H1 (cell line): ENCODE measurements at regions not wholly inside any gene's neighbourhood (a gene's known extent, or its start where the extent isn't known, plus 50 kb on each side); places are given as distances from the start of the nearest gene placed in this dataset.

Source experiments
- CTCF ChIA-PET: fragments of 300-600 bp; sonication (Branson Sonifier 250); formaldehyde crosslinking; loops from one replicate; lab custom pipeline; 2021; ENCODE audit not compliant: partially characterized antibody; lab: Charles Lee
- POLR2A ChIA-PET: fragments of 300-600 bp; sonication (Branson Sonifier 250); formaldehyde crosslinking; loops from one replicate; lab custom pipeline; 2021; ENCODE audit warnings: inconsistent platforms; ENCODE audit not compliant: partially characterized antibody; lab: Charles Lee
- DNase-seq, 2 experiments: peaks; one replicate each; pipeline versions ENCODE4 v3.0.0 to v3.0.0-alpha.2; 2010 to 2022; ENCODE audit warnings: low spot score in 2 of 2, low read depth in 1 of 2, mixed read lengths in 1 of 2
- FAIRE-seq: peaks from 2 replicates; lab custom pipeline; 2011; peaks lifted over from hg19 to GRCh38; lab: Jason Lieb, UNC
- H2AFZ ChIP-seq: 2 replicates; pipeline ENCODE4 v1.8.1; 2012; ENCODE audit warnings: low read length, inconsistent platforms
- H2AK5ac ChIP-seq: 2 replicates; pipeline ENCODE4 v1.6.1; 2013; ENCODE audit warnings: low read depth, low read length
- H2BK120ac ChIP-seq: replicated peaks from 2 replicates; pipeline ENCODE3; 2013; ENCODE audit warnings: low read depth, low read length, inconsistent platforms
- H2BK12ac ChIP-seq: 2 replicates; pipeline ENCODE4 v1.6.1; 2013; ENCODE audit warnings: low read depth, low read length
- H2BK15ac ChIP-seq: 2 replicates; pipeline ENCODE4 v1.6.1; 2013; ENCODE audit warnings: low read length
- H2BK20ac ChIP-seq: 2 replicates; pipeline ENCODE4 v1.6.1; 2013; ENCODE audit warnings: low read length
- H2BK5ac ChIP-seq: 2 replicates; pipeline ENCODE4 v1.6.1; 2013; ENCODE audit warnings: low read depth, low read length
- H3K14ac ChIP-seq: 2 replicates; pipeline ENCODE4 v1.6.1; 2013; ENCODE audit warnings: inconsistent platforms; ENCODE audit not compliant: insufficient read length
- H3K18ac ChIP-seq: 2 replicates; pipeline ENCODE4 v1.6.1; 2013; ENCODE audit warnings: low read length; ENCODE audit errors: extremely low read depth
- H3K23ac ChIP-seq: 2 replicates; pipeline ENCODE4 v1.6.1; 2013; ENCODE audit warnings: inconsistent platforms; ENCODE audit not compliant: insufficient read length
- H3K23me2 ChIP-seq: 2 replicates; pipeline ENCODE4 v1.6.1; 2013; ENCODE audit warnings: low read depth, low read length
- H3K27ac ChIP-seq: 2 replicates; pipeline ENCODE4 v1.6.1; 2011; ENCODE audit warnings: low read depth, low read length, inconsistent platforms
- H3K27me3 ChIP-seq, 4 experiments: replicated peaks in 1 of 4; 1 replicate in 1 of 4; 2 replicates in 3 of 4; pipeline versions ENCODE4 v1.6.1 to v1.8.1; 2011 to 2013; ENCODE audit warnings: low read length in 3 of 4, mild to moderate bottlenecking in 3 of 4, inconsistent platforms in 2 of 4, mixed read lengths in 2 of 4, moderate library complexity in 1 of 4; ENCODE audit not compliant: control insufficient read depth in 3 of 4, insufficient read depth in 3 of 4; ENCODE audit errors: extremely low read depth in 1 of 4
- H3K36me3 ChIP-seq, 4 experiments: 2 replicates each; pipeline versions ENCODE4 v1.6.1 to v1.8.1; 2011 to 2013; ENCODE audit warnings: mild to moderate bottlenecking in 4 of 4, low read length in 3 of 4, moderate library complexity in 2 of 4, control low read depth in 1 of 4, inconsistent platforms in 1 of 4; ENCODE audit not compliant: insufficient read depth in 4 of 4, control insufficient read depth in 2 of 4
- H3K4ac ChIP-seq: replicated peaks from 2 replicates; pipeline ENCODE3; 2013; ENCODE audit warnings: low read length, low read depth, mixed read lengths, inconsistent platforms; ENCODE audit not compliant: insufficient read length
- H3K4me1 ChIP-seq, 4 experiments: replicated peaks in 1 of 4; 1 replicate in 1 of 4; 2 replicates in 3 of 4; pipeline versions ENCODE4 v1.6.1 to v1.8.1; 2011 to 2013; ENCODE audit warnings: low read length in 3 of 4, inconsistent platforms in 2 of 4, mixed read lengths in 1 of 4; ENCODE audit not compliant: insufficient read depth in 4 of 4, control insufficient read depth in 3 of 4
- H3K4me2 ChIP-seq, 2 experiments: 2 replicates each; pipeline versions ENCODE4 v1.6.1 to v1.8.1; 2011 to 2013; ENCODE audit warnings: low read depth in 2 of 2, low read length in 2 of 2, control low read depth in 1 of 2, inconsistent platforms in 1 of 2, mild to moderate bottlenecking in 1 of 2; ENCODE audit not compliant: insufficient read depth in 1 of 2
- H3K4me3 ChIP-seq, 4 experiments: fragments of 200-600, 300-600 bp in 1 of 4; sonication (generic), shearing (Covaris generic), sonication (Bioruptor Twin) in 1 of 4; 2 replicates each; pipeline versions ENCODE4 v1.5.1 to v1.8.1; 2011 to 2016; ENCODE audit warnings: low read length in 4 of 4, low read depth in 3 of 4, control low read depth in 2 of 4, inconsistent platforms in 2 of 4, mild to moderate bottlenecking in 2 of 4, mixed read lengths in 1 of 4, moderate library complexity in 1 of 4; ENCODE audit not compliant: insufficient read depth in 2 of 4; ENCODE audit errors: extremely low read depth in 1 of 4
- H3K56ac ChIP-seq: replicated peaks from 2 replicates; pipeline ENCODE3; 2013; ENCODE audit warnings: low read depth, mild to moderate bottlenecking, mixed read lengths, low read length, inconsistent platforms; ENCODE audit not compliant: insufficient read length
- H3K79me1 ChIP-seq: 2 replicates; pipeline ENCODE4 v1.6.1; 2013; ENCODE audit warnings: low read depth, low read length, control low read depth
- H3K79me2 ChIP-seq, 2 experiments: 2 replicates each; pipeline versions ENCODE4 v1.6.1 to v1.8.1; 2012 to 2013; ENCODE audit warnings: low read length in 2 of 2, mild to moderate bottlenecking in 2 of 2, inconsistent platforms in 1 of 2; ENCODE audit not compliant: insufficient read depth in 2 of 2, control insufficient read depth in 1 of 2
- H3K9ac ChIP-seq, 4 experiments: replicated peaks in 1 of 4; 1 replicate in 1 of 4; 2 replicates in 3 of 4; pipeline versions ENCODE4 v1.6.1 to v1.8.1; 2011 to 2013; ENCODE audit warnings: low read depth in 3 of 4, low read length in 3 of 4, control low read depth in 2 of 4, mild to moderate bottlenecking in 2 of 4, moderate library complexity in 2 of 4, inconsistent platforms in 1 of 4; ENCODE audit errors: extremely low read depth in 1 of 4
- H3K9me3 ChIP-seq, 2 experiments: 2 replicates each; pipeline versions ENCODE4 v1.6.1 to v1.8.1; 2012 to 2013; ENCODE audit warnings: mild to moderate bottlenecking in 2 of 2, moderate library complexity in 2 of 2, control low read depth in 1 of 2, inconsistent platforms in 1 of 2, low read depth in 1 of 2, low read length in 1 of 2, mixed read lengths in 1 of 2; ENCODE audit not compliant: insufficient read depth in 2 of 2
- H4K20me1 ChIP-seq, 2 experiments: replicated peaks in 1 of 2; 2 replicates each; pipeline versions ENCODE3 to v1.8.1; 2011 to 2013; ENCODE audit warnings: inconsistent platforms in 2 of 2, low read length in 2 of 2, mild to moderate bottlenecking in 1 of 2; ENCODE audit not compliant: insufficient read depth in 2 of 2, control insufficient read depth in 1 of 2
- H4K5ac ChIP-seq: 2 replicates; pipeline ENCODE4 v1.6.1; 2013; ENCODE audit warnings: low read length, low read depth, mixed read lengths, inconsistent platforms; ENCODE audit not compliant: insufficient read length
- H4K8ac ChIP-seq: 2 replicates; pipeline ENCODE4 v1.8.0; 2013; ENCODE audit warnings: mild to moderate bottlenecking, moderate library complexity, low read length, inconsistent platforms; ENCODE audit not compliant: insufficient read depth; ENCODE audit errors: extremely low read depth
- H4K91ac ChIP-seq: replicated peaks from 2 replicates; pipeline ENCODE3; 2013; ENCODE audit warnings: low read length, mixed read lengths, inconsistent platforms; ENCODE audit not compliant: insufficient read length
- CEBPB ChIP-seq: IDR thresholded peaks from 2 replicates; pipeline ENCODE4 v1.6.1; 2012; ENCODE audit warnings: low read depth, low read length
- CTBP2 ChIP-seq: IDR thresholded peaks from 2 replicates; pipeline ENCODE4 v1.7.0; 2011; ENCODE audit warnings: borderline replicate concordance, mild to moderate bottlenecking, moderate library complexity, mixed read lengths, low read length; ENCODE audit not compliant: insufficient read depth, insufficient read length
- GABPA ChIP-seq: IDR thresholded peaks from 2 replicates; pipeline ENCODE4 v1.6.1; 2011; ENCODE audit warnings: mild to moderate bottlenecking, low read length, moderate library complexity, borderline replicate concordance; ENCODE audit not compliant: insufficient read depth
- HDAC6 ChIP-seq: IDR thresholded peaks from one replicate; pipeline ENCODE4 v1.7.1; 2012; ENCODE audit warnings: low read depth, mild to moderate bottlenecking, inconsistent platforms, low read length, moderate library complexity
- KDM4A ChIP-seq: IDR thresholded peaks from one replicate; pipeline ENCODE4 v1.7.1; 2012; ENCODE audit warnings: low read depth, mild to moderate bottlenecking, moderate library complexity, low read length, inconsistent platforms; ENCODE audit not compliant: severe bottlenecking
- MAFK ChIP-seq: IDR thresholded peaks from 2 replicates; pipeline ENCODE4 v1.6.1; 2012; ENCODE audit warnings: low read depth, mild to moderate bottlenecking, improper control_type of control experiment, low read length
- RAD21 ChIP-seq, 2 experiments: IDR thresholded peaks in 1 of 2; conservative IDR thresholded peaks in 1 of 2; 2 replicates each; pipeline ENCODE4 v1.6.1; 2011; ENCODE audit warnings: low read depth in 2 of 2, low read length in 2 of 2, improper control_type of control experiment in 1 of 2, inconsistent platforms in 1 of 2, mild to moderate bottlenecking in 1 of 2, moderate library complexity in 1 of 2
- RNF2 ChIP-seq: fragments of 200-900, 300-1000 bp; sonication (generic); IDR thresholded peaks from 2 replicates; pipeline ENCODE4 v1.7.1; 2016; ENCODE audit warnings: borderline replicate concordance, low read depth, mild to moderate bottlenecking, antibody characterized with exemption, low read length; ENCODE audit not compliant: poor library complexity, severe bottlenecking; ENCODE audit errors: missing control alignments
- TAF7 ChIP-seq: optimal IDR thresholded peaks from 2 replicates; pipeline ENCODE3; 2011; ENCODE audit warnings: low read depth, mild to moderate bottlenecking, inconsistent platforms, low read length, moderate library complexity, borderline replicate concordance
- ZNF274 ChIP-seq: IDR thresholded peaks from 2 replicates; pipeline ENCODE4 v1.7.0; 2012; ENCODE audit warnings: low read length, borderline replicate concordance; ENCODE audit errors: extremely low read depth
- WGBS, 2 experiments: shearing (Covaris generic) in 1 of 2; methylation state at CpG; one replicate each; pipeline versions ENCODE4 v1.1.6 to v1.1.7; 2013 to 2015; ENCODE audit warnings: low lambda C conversion rate in 2 of 2, mixed read lengths in 2 of 2, inconsistent platforms in 1 of 2, low coverage in 1 of 2, missing lambda C conversion rate in 1 of 2; ENCODE audit not compliant: insufficient replicate concordance in 2 of 2, insufficient coverage in 1 of 2, insufficient read length in 1 of 2; ENCODE audit errors: extremely low coverage in 1 of 2, missing lambda C conversion rate in 1 of 2; 5-methylcytosine and 5-hydroxymethylcytosine counted together

GRCh38 chr2:75303227-75303626, 103.9 kb upstream of the TACR1 start (continued):
- TF ChIP-seq CEBPB = no peak

DNA sequence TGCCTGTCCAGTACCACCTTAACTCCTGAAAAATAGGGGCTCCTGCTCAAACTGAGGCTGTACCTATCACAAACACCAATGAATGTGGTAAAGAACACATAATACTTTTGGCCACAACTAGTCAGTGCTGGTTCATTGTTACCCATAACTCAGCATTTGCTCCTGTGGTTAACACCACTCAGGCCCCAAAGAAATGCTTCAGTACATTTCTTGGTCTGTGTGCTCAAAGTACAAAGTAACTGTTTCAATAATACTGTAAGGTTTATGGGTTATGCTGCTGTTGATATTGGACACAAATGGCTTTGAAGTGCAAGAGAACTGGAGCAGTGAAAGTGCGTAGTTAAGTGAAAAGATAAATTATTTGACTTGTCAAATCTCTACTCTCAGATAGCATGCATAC, 95.0 kb upstream of the TACR1 start:
- Histone ChIP-seq H3K23me2 (no peaks in the 10 kb centered on the region), H2BK120ac (no peak overlapping the region), H3K23ac (peak overlapping the region; percentile 21), H3K79me2 (no peaks in the 10 kb centered on the region), H3K4me3 (no peak overlapping the region), H3K9ac (no peak overlapping the region), H3K79me1 (no peaks in the 10 kb centered on the region), H4K91ac (no peak overlapping the region), H3K18ac (no peak overlapping the region), H3K27ac (no peak overlapping the region), H3K4me1 (peaks cover 0 to 2% (median 0%) of the 10 kb centered on the region in 4 experiments; a peak in 1 of 7 replicates), H2BK12ac (no peak overlapping the region), H2AFZ (no peak overlapping the region), H3K9me3 (no peaks in the 10 kb centered on the region), H2BK20ac (no peak overlapping the region), H3K56ac (no peak overlapping the region), H3K14ac (no peak overlapping the region), H3K4ac (no peak overlapping the region), H3K4me2 (no peak overlapping the region), H2AK5ac (no peak overlapping the region), H3K36me3 (no peaks in the 10 kb centered on the region), H3K27me3 (no peaks in the 10 kb centered on the region), H4K20me1 (no peaks in the 10 kb centered on the region), H2BK5ac (no peak overlapping the region), H4K8ac (no peak overlapping the region), H4K5ac (no peak overlapping the region), H2BK15ac (no peak overlapping the region)
- 95% methylated on average over 1 of the region's 1 CpG; no CpG with 5 or more reads in 1 of the 2 experiments for WGBS, 2 experiments
- ChIA-PET CTCF (no interaction called here), POLR2A (no interaction called here)
- no peak for DNase-seq
- no peak for FAIRE-seq
- TF ChIP-seq TAF7 (no peak), GABPA (no peak), RAD21 (IDR thresholded peaks at IDR 0.05 in 1 of 2, conservative IDR thresholded peaks at IDR 0.05 in 1 of 2; ENCODE audit: low read depth in 2 of 2, low read length in 2 of 2) (no peak), CEBPB (no peak), HDAC6 (no peak), RNF2 (no peak), ZNF274 (no peak), CTBP2 (no peak), MAFK (no peak), KDM4A (no peak)
